Endothelial cell of umbilical vein (primary cell): ENCODE measurements at regions not wholly inside any gene's neighbourhood (a gene's known extent, or its start where the extent isn't known, plus 50 kb on each side); places are given as distances from the start of the nearest gene placed in this dataset.

Experiments
- BruUV-seq: library from RNA; stranded (reverse); fragments of 400-500 nt; replicated peaks from 2 replicates; lab custom pipeline; 2021; lab: Mats Ljungman, UMichigan
- CTCF ChIA-PET: fragments of 300-600, 350-600 bp; sonication (Branson Sonifier 250); formaldehyde crosslinking; loops from one replicate; lab custom pipeline; 2021; ENCODE audit warnings: antibody characterized with exemption, inconsistent platforms; lab: Charles Lee
- POLR2A ChIA-PET: fragments of 300-600, 350-600 bp; sonication (Branson Sonifier 250); formaldehyde crosslinking; loops from one replicate; lab custom pipeline; 2021; ENCODE audit warnings: antibody characterized with exemption, inconsistent platforms; lab: Charles Lee
- DNase-seq: peaks from one replicate; pipeline ENCODE4 v3.0.0-alpha.2; 2011; ENCODE audit warnings: low read depth, low spot score
- FAIRE-seq: peaks from 2 replicates; lab custom pipeline; 2011; peaks lifted over from hg19 to GRCh38; lab: Jason Lieb, UNC
- H2AFZ ChIP-seq: 2 replicates; pipeline ENCODE4 v1.6.0; 2012; ENCODE audit warnings: low read depth, low read length, control low read depth, inconsistent platforms
- H3K27ac ChIP-seq: 2 replicates; pipeline ENCODE4 v1.5.1; 2011; ENCODE audit warnings: low read depth, mild to moderate bottlenecking, control low read depth, low read length, moderate library complexity; ENCODE audit not compliant: insufficient read depth
- H3K27me3 ChIP-seq, 2 experiments: 2 replicates each; pipeline versions ENCODE4 v1.6.0 to v1.6.1; 2011; ENCODE audit warnings: low read length in 2 of 2, mixed read lengths in 1 of 2; ENCODE audit not compliant: control insufficient read depth in 2 of 2, insufficient read depth in 2 of 2
- H3K36me3 ChIP-seq, 2 experiments: 2 replicates in 1 of 2; 3 replicates in 1 of 2; pipeline ENCODE4 v1.5.1; 2011; ENCODE audit warnings: low read length in 2 of 2, mild to moderate bottlenecking in 1 of 2, moderate library complexity in 1 of 2; ENCODE audit not compliant: control insufficient read depth in 2 of 2, insufficient read depth in 2 of 2; ENCODE audit errors: extremely low read depth in 1 of 2
- H3K4me1 ChIP-seq: 3 replicates; pipeline ENCODE4 v1.5.1; 2011; ENCODE audit warnings: mild to moderate bottlenecking, low read length; ENCODE audit not compliant: control insufficient read depth, insufficient read depth; ENCODE audit errors: extremely low read depth
- H3K4me2 ChIP-seq: 2 replicates; pipeline ENCODE4 v1.6.1; 2011; ENCODE audit warnings: low read length, control low read depth, mixed read lengths; ENCODE audit not compliant: insufficient read depth
- H3K4me3 ChIP-seq, 3 experiments: fragments of 200-600 bp in 1 of 3; sonication (generic), shearing (Covaris generic) in 1 of 3; replicated peaks in 1 of 3; 2 replicates each; pipeline ENCODE4 v1.5.1; 2011 to 2016; ENCODE audit warnings: control low read depth in 3 of 3, low read length in 3 of 3, mild to moderate bottlenecking in 2 of 3, inconsistent platforms in 1 of 3, low read depth in 1 of 3, moderate library complexity in 1 of 3; ENCODE audit not compliant: insufficient read depth in 1 of 3
- H3K79me2 ChIP-seq: 2 replicates; pipeline ENCODE4 v1.6.0; 2012; ENCODE audit warnings: low read length, inconsistent platforms; ENCODE audit not compliant: control insufficient read depth, insufficient read depth
- H3K9ac ChIP-seq: replicated peaks from 2 replicates; pipeline ENCODE3; 2011; ENCODE audit warnings: low read length, control low read depth; ENCODE audit not compliant: insufficient read depth; ENCODE audit errors: extremely low read depth
- H3K9me1 ChIP-seq: replicated peaks from 3 replicates; pipeline ENCODE4 v1.6.0; 2011; ENCODE audit warnings: mild to moderate bottlenecking, low read length; ENCODE audit not compliant: control insufficient read depth, insufficient read depth; ENCODE audit errors: extremely low read depth
- H3K9me3 ChIP-seq: replicated peaks from 2 replicates; pipeline ENCODE4 v1.5.1; 2012; ENCODE audit warnings: low read length, inconsistent platforms; ENCODE audit not compliant: control insufficient read depth, insufficient read depth
- H4K20me1 ChIP-seq: replicated peaks from 2 replicates; pipeline ENCODE3; 2011; ENCODE audit warnings: mild to moderate bottlenecking, low read length; ENCODE audit not compliant: control insufficient read depth, insufficient read depth; ENCODE audit errors: extremely low read depth
- CTCF ChIP-seq, 2 donors: IDR thresholded peaks; 1 replicate in 1 of 2; 2 replicates in 1 of 2; pipeline ENCODE4 v1.5.1; 2011; ENCODE audit warnings: low read length in 2 of 2, mild to moderate bottlenecking in 2 of 2, moderate library complexity in 2 of 2, control low read depth in 1 of 2, inconsistent platforms in 1 of 2, low read depth in 1 of 2; ENCODE audit not compliant: insufficient read depth in 1 of 2; ENCODE audit errors: extremely low read depth in 1 of 2
- EZH2 ChIP-seq: IDR thresholded peaks from 2 replicates; pipeline ENCODE4 v1.6.1; 2012; ENCODE audit warnings: borderline replicate concordance, low read depth, mild to moderate bottlenecking, moderate library complexity, low read length, inconsistent platforms; ENCODE audit not compliant: severe bottlenecking
- FOS ChIP-seq: IDR thresholded peaks from 2 replicates; pipeline ENCODE4 v1.6.1; 2011; ENCODE audit warnings: mild to moderate bottlenecking, low read length, moderate library complexity, borderline replicate concordance; ENCODE audit not compliant: insufficient read depth
- GATA2 ChIP-seq: IDR thresholded peaks from 2 replicates; pipeline ENCODE4 v1.7.0; 2011; ENCODE audit warnings: low read depth, mild to moderate bottlenecking, moderate library complexity, mixed read lengths, low read length; ENCODE audit not compliant: insufficient read length, insufficient read depth
- JUN ChIP-seq: IDR thresholded peaks from 2 replicates; pipeline ENCODE4 v1.6.1; 2011; ENCODE audit warnings: borderline replicate concordance, low read depth; ENCODE audit not compliant: insufficient read length, insufficient read depth
- MAX ChIP-seq: IDR thresholded peaks from 2 replicates; pipeline ENCODE4 v1.6.1; 2011; ENCODE audit not compliant: insufficient read depth, insufficient read length
- MYC ChIP-seq: IDR thresholded peaks from one replicate; pipeline ENCODE4 v1.6.1; 2011; ENCODE audit warnings: mild to moderate bottlenecking, low read depth, low read length
- POLR2A ChIP-seq: IDR thresholded peaks from 2 replicates; pipeline ENCODE4 v1.6.1; 2012; ENCODE audit warnings: low read depth, mild to moderate bottlenecking, control low read depth, low read length
- POLR2AphosphoS5 ChIP-seq: IDR thresholded peaks from 2 replicates; pipeline ENCODE4 v1.6.1; 2012; ENCODE audit warnings: low read depth, mild to moderate bottlenecking, control low read depth, low read length, moderate library complexity; ENCODE audit not compliant: insufficient read depth
- dilution Hi-C: fragments of 300-500 bp; cut with MboI; formaldehyde crosslinking; loops from one replicate; pipeline ENCODE4 v1.15.0; 2019; ENCODE audit warnings: low sequenced_read_pairs; ENCODE audit not compliant: extremely low pct_ligation_motif_present
- intact Hi-C: fragments of 100-400 bp; cut with micrococcal nuclease; formaldehyde crosslinking; loops from one replicate; pipeline ENCODE4 v1.10.0; 2022

GRCh38 chr2:16019617-16020351 lies 79.4 kb downstream of the MYCN start:
- Histone ChIP-seq H3K79me2 (no peaks in the 10 kb centered on the region), H3K9me1 (no peaks in the 10 kb centered on the region), H3K27ac (no peak overlapping the region), H2AFZ (no peak overlapping the region), H3K27me3 (no peaks in the 10 kb centered on the region), H3K4me3 (no peak overlapping the region), H3K4me2 (no peak overlapping the region), H3K9ac (no peak overlapping the region), H3K9me3 (no peaks in the 10 kb centered on the region), H3K36me3 (no peaks in the 10 kb centered on the region), H3K4me1 (no peaks in the 10 kb centered on the region), H4K20me1 (no peaks in the 10 kb centered on the region)
- ChIA-PET POLR2A (no interaction called here), CTCF (no interaction called here)
- no peak for FAIRE-seq
- DNase-seq: no peak
- intact Hi-C loops (no loop called here), dilution Hi-C loops (no loop called here)
- BruUV-seq: no TSS peak
- no peak for TF ChIP-seq FOS
- TF ChIP-seq GATA2: no peak
- TF ChIP-seq JUN: no peak
- TF ChIP-seq POLR2AphosphoS5: no peak
- no peak for TF ChIP-seq CTCF (IDR thresholded peaks at IDR 0.05; ENCODE audit: extremely low read depth in 1 of 2, insufficient read depth in 1 of 2, low read depth in 1 of 2, low read length in 2 of 2)
- TF ChIP-seq MAX: no peak
- TF ChIP-seq EZH2: no peak
- TF ChIP-seq MYC: no peak
- TF ChIP-seq POLR2A: no peak
